Right lobe of liver (tissue), 6 donors: ENCODE measurements at regions not wholly inside any gene's neighbourhood (a gene's known extent, or its start where the extent isn't known, plus 50 kb on each side); places are given as distances from the start of the nearest gene placed in this dataset.

Source experiments
- ATAC-seq, 4 donors: fragments of 200-7000 bp; cut with Tn5 transposase; one replicate each; pipeline ENCODE4 v1.9.1; 2020; ENCODE audit warnings: mild to moderate bottlenecking in 4 of 4, moderate library complexity in 4 of 4
- DNase-seq, 3 donors: peaks; one replicate each; pipeline ENCODE4 v3.0.0-alpha.2; 2020
- H3K27ac ChIP-seq, 3 donors: fragments of 200-600 bp; one replicate each; pipeline ENCODE4 v1.8.0; 2022
- H3K27me3 ChIP-seq, 2 donors: fragments of 200-600 bp; one replicate each; pipeline ENCODE4 v1.8.0; 2022
- H3K36me3 ChIP-seq, 4 donors: fragments of 200-600 bp; sonication (generic) in 1 of 4; one replicate each; pipeline versions ENCODE4 v1.5.1 to v1.8.0; 2017 to 2022; ENCODE audit warnings: control low read depth in 1 of 4
- H3K4me1 ChIP-seq, 4 donors: fragments of 200-600 bp; sonication (generic) in 1 of 4; one replicate each; pipeline versions ENCODE4 v1.5.1 to v1.8.0; 2017 to 2022; ENCODE audit warnings: control low read depth in 1 of 4
- H3K4me3 ChIP-seq, 3 donors: fragments of 200-600 bp; one replicate each; pipeline ENCODE4 v1.8.0; 2022
- H3K9me3 ChIP-seq, 4 donors: fragments of 200-600 bp; sonication (generic) in 1 of 4; one replicate each; pipeline versions ENCODE4 v1.5.1 to v1.8.0; 2017 to 2022; ENCODE audit warnings: control low read depth in 1 of 4
- CTCF ChIP-seq, 4 donors: fragments of 200-600 bp in 3 of 4; fragments of 450-650 bp in 1 of 4; IDR thresholded peaks; one replicate each; pipeline versions ENCODE4 v1.5.1 to v1.8.0; 2016 to 2022; ENCODE audit warnings: antibody characterized with exemption in 4 of 4, mild to moderate bottlenecking in 2 of 4
- POLR2A ChIP-seq: fragments of 450-650 bp; IDR thresholded peaks from one replicate; pipeline ENCODE4 v1.6.1; 2017; ENCODE audit warnings: antibody characterized with exemption, mild to moderate bottlenecking
- WGBS: methylation state at CpG from one replicate; pipeline ENCODE4 v1.1.6; 2018; ENCODE audit warnings: low coverage, low lambda C conversion rate; ENCODE audit not compliant: insufficient coverage; ENCODE audit errors: missing lambda C conversion rate; 5-methylcytosine and 5-hydroxymethylcytosine counted together
- intact Hi-C, 2 donors: fragments of 100-400 bp; cut with DNase I; formaldehyde crosslinking; loops; one replicate each; pipeline versions ENCODE4 v1.11.2 to v1.14.1; 2022
- donor health status: DM: no; HTN: yes; CAD: no.
- donor health status: DM: no; HTN: no; CAD: no.
- donor health status: DM: no; HTN: no; CAD: no.
- donor health status: DM: no; HTN: yes; CAD: no.
- donor health status: DM: no; HTN: yes; CAD: no.

- no peaks in the 10 kb centered on the region for H3K27me3 ChIP-seq
- H3K4me1 ChIP-seq: no peaks in the 10 kb centered on the region
- 69% methylated on average over 1 of the region's 1 CpG for WGBS
- H3K4me3 ChIP-seq: no peak overlapping the region
- DNase-seq (no peak), ATAC-seq (no peak)
- H3K27ac ChIP-seq: no peak overlapping the region
- no peaks in the 10 kb centered on the region for H3K36me3 ChIP-seq
- TF ChIP-seq CTCF (IDR thresholded peaks at IDR 0.05) (no peak), POLR2A (no peak)
- intact Hi-C loops: no loop called here
- H3K9me3 ChIP-seq: no peaks in the 10 kb centered on the region
Observed at GRCh38 chr14:58965601-58966000, 222.9 kb upstream of the DAAM1 start.

GRCh38 chr14:58966997-58967396 lies 221.5 kb upstream of the DAAM1 start:
- no peaks in the 10 kb centered on the region for H3K27me3 ChIP-seq
- TF ChIP-seq CTCF (IDR thresholded peaks at IDR 0.05): no peak
- no peak for TF ChIP-seq POLR2A
- no peaks in the 10 kb centered on the region for H3K9me3 ChIP-seq
- intact Hi-C loops: no loop called here
- no peaks in the 10 kb centered on the region for H3K4me1 ChIP-seq
- H3K36me3 ChIP-seq: no peaks in the 10 kb centered on the region
- ATAC-seq (peak in 2 of 4 donors; percentile 25 to 34), DNase-seq (no peak)
- WGBS: 46% methylated on average over 3 of the region's 4 CpGs
- H3K27ac ChIP-seq: no peak overlapping the region
- H3K4me3 ChIP-seq: no peak overlapping the region

GRCh38 chr14:58969951-58970751 lies 218.3 kb upstream of the DAAM1 start:
- intact Hi-C loops: no loop called here
- WGBS: 66% methylated on average over 6 of the region's 10 CpGs
- Histone ChIP-seq H3K9me3 (no peaks in the 10 kb centered on the region), H3K36me3 (no peaks in the 10 kb centered on the region), H3K4me3 (no peak overlapping the region), H3K27me3 (no peaks in the 10 kb centered on the region), H3K27ac (no peak overlapping the region), H3K4me1 (no peaks in the 10 kb centered on the region)
- TF ChIP-seq POLR2A (no peak), CTCF (IDR thresholded peaks at IDR 0.05) (no peak)
- DNase-seq (no peak), ATAC-seq (peak in 1 of 4 donors; percentile 26)

- TF ChIP-seq CTCF (IDR thresholded peaks at IDR 0.05) (no peak), POLR2A (no peak)
- intact Hi-C loops: no loop called here
Observed at GRCh38 chr14:58972233-58973017, 216.0 kb upstream of the DAAM1 start.

More at GRCh38 chr14:58972233-58973017, 216.0 kb upstream of the DAAM1 start:
- ATAC-seq (peak in 1 of 4 donors; percentile 36), DNase-seq (no peak)
- H3K27ac ChIP-seq: no peak overlapping the region
- WGBS: 32% methylated on average over 6 of the region's 7 CpGs
- no peaks in the 10 kb centered on the region for H3K27me3 ChIP-seq
- H3K36me3 ChIP-seq: no peaks in the 10 kb centered on the region
- no peaks in the 10 kb centered on the region for H3K4me1 ChIP-seq
- no peak overlapping the region for H3K4me3 ChIP-seq
- H3K9me3 ChIP-seq: no peaks in the 10 kb centered on the region
